ENCODE measurements at regions not wholly inside any gene's neighbourhood (a gene's known extent, or its start where the extent isn't known, plus 50 kb on each side); places are given as distances from the start of the nearest gene placed in this dataset.

DNA sequence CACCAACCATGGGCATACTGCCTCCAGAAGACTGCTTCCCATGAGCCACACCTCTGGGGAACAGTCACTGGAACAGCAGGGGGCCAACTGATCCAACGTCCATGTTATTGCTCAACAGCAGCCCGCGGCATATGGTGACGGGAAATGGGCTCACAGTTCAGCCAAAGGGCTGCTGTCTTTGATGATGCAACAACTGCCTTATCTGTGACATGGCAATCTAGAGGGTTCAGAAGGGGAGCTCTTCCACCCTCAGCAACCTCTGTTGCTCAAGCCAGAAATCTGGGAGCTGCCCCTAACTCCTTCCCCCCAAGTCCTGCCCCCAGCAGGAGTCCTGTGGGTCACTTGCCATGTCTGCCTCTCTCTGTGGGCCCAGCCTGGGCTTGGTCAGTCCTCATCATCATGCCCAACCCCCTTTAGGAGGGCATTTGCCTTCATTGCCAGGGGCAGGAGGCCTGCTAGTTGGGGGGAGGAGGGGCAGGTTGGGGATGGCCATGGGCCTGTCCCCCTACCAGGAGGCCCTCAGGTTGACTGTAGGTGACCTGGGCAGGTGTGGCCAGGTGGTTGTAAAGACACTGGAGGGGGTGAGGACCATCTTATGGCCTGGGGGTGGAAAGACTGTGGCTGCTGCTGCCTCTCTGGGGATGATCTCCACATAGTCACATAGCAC is 212.9 kb downstream of the CYP26B1 start:
- Histone ChIP-seq H3K4me2 (ENCODE audit: low read length) (no peak overlapping the region), H4K20me1 (ENCODE audit: insufficient read depth) (no peaks in the 10 kb centered on the region), H2AFZ (ENCODE audit: low read depth, low read length) (no peak overlapping the region), H3F3A (ENCODE audit: insufficient read depth, low read length, poor library complexity, severe bottlenecking) (no peaks in the 10 kb centered on the region), H3K27me3 (ENCODE audit: insufficient read depth, low read depth, low read length) (no peaks in the 10 kb centered on the region), H3K36me3 (ENCODE audit: insufficient read depth, low read length) (no peaks in the 10 kb centered on the region), H3K4me3 (ENCODE audit: low read length) (no peak overlapping the region), H3K9me3 (ENCODE audit: low read length) (no peaks in the 10 kb centered on the region), H3K9ac (ENCODE audit: low read length) (no peak overlapping the region), H3K79me2 (replicated peaks; ENCODE audit: insufficient read depth, low read length) (no peaks in the 10 kb centered on the region), H3K27ac (ENCODE audit: low read length) (no peak overlapping the region), H3K9me2 (ENCODE audit: insufficient read depth, low read length) (no peaks in the 10 kb centered on the region)
- no peak for TF ChIP-seq EZH2 (IDR thresholded peaks at IDR 0.05; ENCODE audit: borderline replicate concordance, insufficient read depth, low read length, poor library complexity, severe bottlenecking)
- no peak for TF ChIP-seq POLR2AphosphoS5 (IDR thresholded peaks at IDR 0.05)
- TF ChIP-seq MXI1 (conservative IDR thresholded peaks at IDR 0.05; ENCODE audit: poor library complexity, severe bottlenecking), result no peak
- TF ChIP-seq CTCF (IDR thresholded peaks at IDR 0.05; ENCODE audit: poor library complexity, severe bottlenecking), result no peak
- TF ChIP-seq RAD21 (conservative IDR thresholded peaks at IDR 0.05), result no peak
- no peak for TF ChIP-seq REST (IDR thresholded peaks at IDR 0.05; ENCODE audit: borderline replicate concordance)
- no peak for TF ChIP-seq SMC3 (conservative IDR thresholded peaks at IDR 0.05; ENCODE audit: poor library complexity)
- no peak for TF ChIP-seq TAF1 (IDR thresholded peaks at IDR 0.05; ENCODE audit: low read depth)
- TF ChIP-seq EP300 (conservative IDR thresholded peaks at IDR 0.05; ENCODE audit: poor library complexity, severe bottlenecking), result no peak

- Histone ChIP-seq H3K27ac (ENCODE audit: low read length) (no peak overlapping the region), H4K20me1 (ENCODE audit: insufficient read depth) (no peaks in the 10 kb centered on the region), H3K4me2 (ENCODE audit: low read length) (no peak overlapping the region)
Observed at GRCh38 chr2:71934320-71934593, 213.4 kb downstream of the CYP26B1 start.

More at GRCh38 chr2:71934320-71934593, 213.4 kb downstream of the CYP26B1 start:
- Histone ChIP-seq H3K9me2 (ENCODE audit: insufficient read depth, low read length) (no peaks in the 10 kb centered on the region), H3F3A (ENCODE audit: insufficient read depth, low read length, poor library complexity, severe bottlenecking) (no peaks in the 10 kb centered on the region), H3K9ac (ENCODE audit: low read length) (no peak overlapping the region), H3K27me3 (ENCODE audit: insufficient read depth, low read depth, low read length) (no peaks in the 10 kb centered on the region), H3K9me3 (ENCODE audit: low read length) (no peaks in the 10 kb centered on the region), H3K79me2 (replicated peaks; ENCODE audit: insufficient read depth, low read length) (no peaks in the 10 kb centered on the region), H3K4me3 (ENCODE audit: low read length) (no peak overlapping the region), H2AFZ (ENCODE audit: low read depth, low read length) (no peak overlapping the region), H3K36me3 (ENCODE audit: insufficient read depth, low read length) (no peaks in the 10 kb centered on the region)
- TF ChIP-seq MXI1 (conservative IDR thresholded peaks at IDR 0.05; ENCODE audit: poor library complexity, severe bottlenecking) (no peak), POLR2AphosphoS5 (IDR thresholded peaks at IDR 0.05) (no peak), EZH2 (IDR thresholded peaks at IDR 0.05; ENCODE audit: borderline replicate concordance, insufficient read depth, low read length, poor library complexity, severe bottlenecking) (no peak), SMC3 (conservative IDR thresholded peaks at IDR 0.05; ENCODE audit: poor library complexity) (no peak), CTCF (IDR thresholded peaks at IDR 0.05; ENCODE audit: poor library complexity, severe bottlenecking) (no peak), TAF1 (IDR thresholded peaks at IDR 0.05; ENCODE audit: low read depth) (no peak), EP300 (conservative IDR thresholded peaks at IDR 0.05; ENCODE audit: poor library complexity, severe bottlenecking) (no peak), RAD21 (conservative IDR thresholded peaks at IDR 0.05) (no peak), REST (IDR thresholded peaks at IDR 0.05; ENCODE audit: borderline replicate concordance) (no peak)

Data from neural cell (in vitro differentiated cells).